GM18870 (cell line): ENCODE measurements at regions not wholly inside any gene's neighbourhood (a gene's known extent, or its start where the extent isn't known, plus 50 kb on each side); places are given as distances from the start of the nearest gene placed in this dataset.

Source experiments
- ATAC-seq: cut with Tn5 transposase; IDR thresholded peaks from one replicate; pipeline ENCODE4 v1.9.1; 2021; ENCODE audit warnings: moderate library complexity; ENCODE audit not compliant: unreplicated experiment

DNA sequence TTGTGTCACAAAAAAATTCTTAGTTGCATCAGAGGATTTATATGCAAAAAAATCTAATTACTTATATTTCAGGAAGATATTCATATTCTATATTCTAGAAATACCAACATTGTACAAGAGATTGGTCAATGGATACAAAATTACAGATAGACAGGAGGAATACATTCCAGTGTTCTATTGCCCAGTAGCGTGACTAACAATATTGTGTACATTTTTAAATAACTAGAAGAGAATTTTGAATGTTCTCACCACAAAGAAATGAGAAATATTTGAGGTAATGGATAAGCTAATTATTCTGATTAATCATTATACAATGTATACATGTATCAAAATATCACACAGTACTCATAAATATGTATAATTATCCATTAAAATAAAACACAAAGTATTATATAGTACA lies 253.3 kb downstream of the IPMK start:
- ATAC-seq: no peak

DNA sequence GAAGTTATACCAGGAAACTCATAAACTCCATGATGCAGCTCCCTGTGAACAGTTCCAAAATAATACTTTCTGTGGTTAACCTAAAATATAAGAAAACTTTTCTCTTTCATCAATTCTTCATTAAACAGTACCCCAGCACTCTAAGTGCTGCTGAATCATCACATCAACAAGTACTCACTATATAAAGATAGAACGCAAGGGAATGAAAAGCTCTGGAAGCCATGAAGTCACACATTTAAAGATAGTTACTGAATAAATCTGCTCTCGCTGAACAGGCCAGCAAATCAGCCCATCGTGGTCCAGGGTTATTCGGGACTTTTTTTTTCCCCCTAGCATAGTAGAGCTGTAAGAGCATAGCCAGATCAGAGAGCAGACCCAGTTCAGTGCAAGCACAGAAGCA lies 254.3 kb downstream of the IPMK start:
- ATAC-seq: no peak

DNA sequence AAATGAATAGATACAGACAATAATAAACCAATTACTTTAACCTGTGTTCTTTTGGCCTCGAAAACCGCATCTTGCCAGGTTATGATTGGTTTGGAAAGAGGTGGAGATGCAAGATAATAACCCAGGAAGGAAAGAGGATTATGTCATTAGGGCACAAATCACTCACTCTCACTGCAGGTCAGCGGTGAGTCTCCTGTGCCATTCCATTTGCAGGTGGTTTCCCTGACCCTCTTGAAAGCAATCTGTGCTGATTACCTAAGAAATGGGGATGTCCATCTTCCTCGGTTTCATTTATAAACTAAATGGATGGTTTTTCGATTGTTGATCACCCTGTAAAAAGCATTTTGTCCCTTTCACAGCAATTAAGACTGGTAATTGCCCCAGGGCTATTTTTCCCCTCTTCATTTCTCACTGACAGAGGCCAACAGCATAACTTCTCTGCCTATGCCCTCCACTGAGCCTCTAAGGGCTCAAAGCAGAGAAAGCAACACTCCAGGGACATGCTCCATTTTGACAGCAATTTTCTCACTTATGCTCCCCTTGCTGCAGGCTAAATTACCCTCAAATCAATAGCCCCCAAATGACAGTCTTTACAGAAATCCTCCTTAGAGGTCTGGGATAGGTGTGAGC lies 257.5 kb downstream of the IPMK start:
- no peak for ATAC-seq

DNA sequence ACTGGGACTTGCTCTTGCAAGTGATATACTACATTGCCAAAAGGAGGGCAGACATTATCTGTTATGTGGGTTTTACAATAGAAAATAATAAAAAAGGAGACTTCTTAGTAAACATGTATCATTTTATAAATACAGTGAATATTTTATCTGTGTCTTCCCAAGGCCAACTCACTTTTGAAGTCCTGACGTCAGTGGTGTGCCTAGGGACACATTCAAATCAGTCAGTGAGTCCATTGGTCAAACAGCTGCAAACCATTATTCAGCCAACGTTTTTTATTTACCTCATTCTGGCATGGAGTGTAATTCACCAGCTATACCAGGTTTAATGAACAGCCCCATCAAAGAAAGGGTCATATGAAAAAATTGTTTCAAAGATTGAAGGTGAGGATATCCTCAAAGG lies 263.7 kb downstream of the IPMK start:
- ATAC-seq: no peak

DNA sequence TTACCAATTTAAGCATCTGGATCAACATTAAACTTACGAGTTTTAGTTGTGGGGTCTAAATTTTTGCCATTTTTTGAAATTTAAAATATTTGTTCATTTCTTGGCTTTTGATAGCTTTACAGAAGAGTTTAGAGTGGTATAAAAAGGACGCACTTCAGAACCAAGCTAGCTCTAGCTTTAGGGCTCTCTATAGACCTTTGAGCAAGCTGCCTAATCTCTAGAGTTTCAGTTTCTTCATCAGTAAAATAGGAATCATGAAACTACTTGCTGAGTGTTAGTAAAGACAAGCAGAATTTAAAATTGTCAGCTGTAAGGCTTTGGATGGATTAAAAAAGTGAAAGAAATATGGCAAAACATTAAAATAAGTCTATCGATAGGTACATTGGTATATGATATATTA lies 266.5 kb downstream of the IPMK start:
- no peak for ATAC-seq

DNA sequence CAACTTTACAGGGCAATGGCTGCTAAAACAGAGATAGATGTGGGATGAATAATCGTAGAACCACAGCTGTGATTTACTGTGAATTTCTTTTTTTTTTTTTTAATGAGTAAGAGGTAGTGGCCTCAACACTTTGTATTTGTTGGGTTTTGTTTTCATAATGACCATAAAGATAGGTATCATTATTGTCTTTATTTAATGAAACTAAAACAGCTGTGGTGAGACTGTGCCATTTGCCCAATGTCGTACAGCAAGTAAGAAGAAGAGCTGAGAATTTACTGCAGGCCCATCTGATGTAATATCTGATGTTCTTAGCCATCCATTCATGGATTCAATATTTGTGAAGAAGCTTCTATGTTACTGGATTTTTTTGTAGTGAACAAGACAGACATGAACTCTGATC lies 271.2 kb downstream of the IPMK start:
- no peak for ATAC-seq

DNA sequence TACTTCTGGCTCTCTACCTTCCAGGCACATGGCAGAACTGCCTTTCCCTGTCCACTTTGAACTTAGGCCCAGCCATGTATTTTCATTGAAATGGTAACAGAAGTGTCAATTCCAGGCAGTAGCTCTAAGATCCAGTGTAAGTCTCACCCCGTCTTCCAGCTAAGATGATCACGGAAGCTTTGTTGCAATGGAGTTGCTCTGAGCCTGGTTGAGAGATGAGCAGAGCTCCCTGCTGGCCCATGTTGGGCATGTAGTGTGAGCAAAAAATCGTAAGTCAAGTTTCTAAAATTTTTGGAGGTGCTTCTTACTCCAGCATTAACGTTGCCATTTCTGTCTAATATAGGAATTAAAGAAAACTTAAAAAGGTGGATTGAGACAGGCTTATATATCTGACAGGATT lies 274.4 kb downstream of the IPMK start:
- no peak for ATAC-seq

DNA sequence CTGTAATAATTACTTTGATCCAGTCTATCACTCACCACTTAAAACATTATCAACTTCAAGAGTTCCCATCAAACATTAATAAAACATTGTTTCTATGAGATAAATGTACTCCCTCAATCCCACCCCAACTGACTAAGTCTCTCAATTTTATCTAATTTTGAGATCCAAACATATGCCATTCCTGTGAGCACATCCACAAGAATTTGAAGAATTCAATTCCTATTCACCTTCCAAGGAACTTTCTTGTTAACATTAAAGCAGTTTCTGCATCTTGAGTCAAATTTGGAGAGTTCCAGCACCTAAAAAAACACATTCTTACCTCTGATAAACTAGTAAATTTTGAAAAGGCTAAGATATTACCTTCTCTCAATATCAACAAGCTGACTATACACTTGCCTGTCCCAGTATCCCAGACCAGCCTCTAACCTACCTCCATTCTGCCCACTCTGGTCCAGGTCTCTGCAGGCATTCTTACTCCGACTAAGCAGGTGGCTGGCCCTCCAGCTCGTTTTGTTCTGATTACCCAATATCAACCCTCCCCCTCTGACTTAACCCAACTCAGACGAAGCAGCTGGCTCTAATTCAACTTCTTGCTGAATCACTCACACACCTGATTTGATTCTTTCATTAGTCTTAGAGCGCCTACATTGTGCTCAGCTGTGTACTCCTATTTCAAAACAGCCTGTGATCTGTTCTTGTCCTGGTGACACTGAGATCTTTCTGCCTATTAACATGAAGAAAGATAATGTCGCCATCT lies 275.2 kb downstream of the IPMK start:
- ATAC-seq: no peak

DNA sequence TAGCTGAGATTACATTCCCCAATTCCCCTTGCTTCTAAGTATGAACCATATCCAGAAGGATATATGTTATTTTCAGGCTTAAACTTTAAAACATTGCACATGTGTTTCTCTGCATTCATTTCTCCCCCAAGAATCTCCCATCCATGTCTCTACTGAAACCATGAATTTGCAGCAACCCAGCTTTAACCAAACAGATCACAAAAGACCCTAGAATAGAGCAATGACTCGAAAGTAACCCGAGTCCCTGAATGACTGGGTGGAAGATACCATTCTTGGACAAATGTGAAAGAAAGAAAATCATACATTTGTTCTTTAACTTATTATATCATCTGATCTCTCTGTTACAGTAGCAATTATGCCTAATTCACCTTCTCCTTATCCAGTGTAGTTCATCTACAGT lies 278.7 kb downstream of the IPMK start:
- no peak for ATAC-seq

DNA sequence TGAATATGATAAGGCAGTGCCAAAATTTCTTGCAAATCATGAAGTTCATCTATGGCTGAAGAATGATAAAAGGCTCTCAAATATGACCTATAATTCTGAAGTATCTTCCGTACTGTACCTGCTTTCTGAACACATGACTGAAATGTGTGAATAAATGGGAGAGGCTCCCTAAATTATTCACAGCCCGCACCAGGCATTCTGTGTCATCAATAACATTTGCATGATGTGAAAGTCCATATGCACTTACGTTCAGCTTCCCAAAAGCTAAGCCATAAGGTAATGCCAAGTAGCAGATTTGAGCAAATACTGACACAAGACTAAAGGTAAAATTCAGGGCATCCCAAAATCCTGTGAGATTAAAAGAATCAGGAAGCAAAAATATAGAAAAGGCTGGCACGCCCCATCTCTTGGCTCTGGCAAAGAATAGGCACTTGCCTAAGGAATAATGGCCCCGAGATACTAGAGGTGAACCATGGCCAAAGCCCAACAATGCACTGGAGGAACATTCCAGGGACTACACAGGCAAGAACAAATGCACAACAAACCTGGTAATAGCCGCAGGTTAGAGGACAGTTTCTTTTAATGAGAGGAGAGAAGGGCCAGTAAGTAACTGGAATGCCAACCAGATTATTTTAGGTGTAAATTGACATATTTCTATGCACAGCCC lies 280.5 kb downstream of the IPMK start:
- no peak for ATAC-seq

DNA sequence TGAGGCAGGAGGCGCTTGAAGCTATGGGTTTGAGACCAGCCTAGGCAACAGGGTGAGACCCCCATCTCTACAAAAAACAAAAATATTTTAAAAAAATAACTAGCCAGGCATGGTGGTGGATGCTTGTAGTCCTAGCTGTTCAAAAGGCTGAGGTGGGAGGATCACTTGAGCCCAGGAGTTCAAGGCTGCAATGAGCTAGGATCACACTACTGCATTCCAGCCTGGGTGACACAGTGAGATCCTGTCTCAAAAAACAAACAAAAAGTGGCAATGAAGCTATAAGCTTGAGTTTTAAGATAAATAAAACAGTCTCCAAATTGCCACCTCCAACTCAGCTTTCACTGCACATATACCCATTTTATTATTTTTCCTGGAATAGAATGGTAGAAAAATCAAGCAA lies 281.3 kb downstream of the IPMK start:
- no peak for ATAC-seq

DNA sequence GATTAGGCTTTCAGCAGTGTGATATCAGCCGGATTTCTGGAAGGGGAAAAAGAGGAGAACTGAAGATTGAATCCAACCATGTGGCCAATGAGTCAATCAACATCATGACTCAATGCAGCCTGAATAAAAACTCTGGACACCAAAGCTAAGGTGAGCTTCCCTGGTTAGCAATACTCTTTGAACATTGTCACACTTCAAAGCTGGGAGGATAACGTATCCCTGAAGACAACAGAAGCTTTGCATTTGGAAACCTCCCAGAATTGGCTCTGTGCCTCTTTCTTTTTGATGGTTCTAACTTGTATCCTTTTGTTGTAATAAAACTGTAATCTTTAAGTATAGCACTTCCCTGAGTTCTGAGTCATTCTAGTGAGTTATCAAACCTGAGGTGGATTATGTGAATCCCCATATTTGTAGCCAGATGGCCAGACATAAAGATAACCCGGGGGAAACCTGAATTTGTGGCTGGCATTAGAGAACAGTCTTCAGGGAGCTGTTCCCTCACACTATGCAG lies 284.4 kb downstream of the IPMK start:
- ATAC-seq: no peak

DNA sequence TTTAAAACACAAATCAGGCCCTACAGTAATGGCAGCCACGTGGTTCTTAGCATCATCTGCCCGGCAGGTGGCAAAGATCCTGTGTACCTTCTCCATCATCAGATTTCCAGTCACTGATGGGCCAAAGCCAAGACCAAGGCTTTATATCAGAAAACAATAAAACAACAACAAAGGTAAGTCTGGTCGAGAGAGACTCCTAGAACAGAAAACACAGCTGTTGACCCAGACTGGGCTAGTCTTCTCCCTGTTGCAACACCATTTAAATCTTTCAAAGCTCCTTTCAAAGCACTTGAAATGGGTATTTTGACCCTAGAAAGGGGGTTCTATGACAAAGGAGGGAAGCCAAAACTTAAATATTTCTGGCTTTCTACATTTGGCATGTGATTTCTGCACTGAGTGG lies 285.6 kb downstream of the IPMK start:
- no peak for ATAC-seq

DNA sequence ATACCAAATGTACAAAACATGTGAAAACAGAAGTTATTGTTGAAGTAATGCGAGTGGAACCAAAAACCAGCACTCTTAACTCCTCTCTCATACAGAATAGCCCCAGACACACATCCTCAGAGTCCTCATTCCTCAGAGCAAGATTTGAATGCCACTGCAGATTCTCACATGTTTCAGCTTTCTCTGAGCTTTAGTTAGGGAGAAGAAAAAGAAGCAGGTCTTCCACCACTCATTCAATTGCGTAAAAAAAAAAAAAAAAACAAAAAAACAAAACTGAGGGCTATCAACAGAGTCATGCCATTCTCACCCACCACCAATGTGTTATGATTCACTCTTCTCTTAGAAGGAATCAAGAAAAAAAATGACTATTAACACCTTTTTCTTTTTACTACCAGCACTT lies 287.7 kb downstream of the IPMK start:
- ATAC-seq: no peak

DNA sequence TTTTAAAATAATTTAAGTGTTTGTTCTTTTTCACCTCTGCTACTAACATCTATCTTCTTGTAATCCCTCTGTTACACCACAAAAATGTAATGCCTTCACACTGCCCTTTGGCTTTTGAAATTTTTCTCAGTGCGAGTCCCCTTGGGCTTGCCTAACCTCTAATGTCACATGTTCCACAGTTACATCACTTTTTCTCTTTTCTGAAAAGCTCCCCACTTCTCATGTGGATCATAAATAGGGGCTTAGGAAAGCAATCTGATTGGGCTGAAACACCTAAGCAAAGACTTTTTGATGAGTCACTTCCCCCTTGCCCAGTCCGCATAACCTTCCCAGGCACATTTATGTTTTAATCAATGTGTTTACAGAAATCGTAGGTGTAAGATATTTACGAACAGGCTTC lies 288.2 kb downstream of the IPMK start:
- no peak for ATAC-seq

DNA sequence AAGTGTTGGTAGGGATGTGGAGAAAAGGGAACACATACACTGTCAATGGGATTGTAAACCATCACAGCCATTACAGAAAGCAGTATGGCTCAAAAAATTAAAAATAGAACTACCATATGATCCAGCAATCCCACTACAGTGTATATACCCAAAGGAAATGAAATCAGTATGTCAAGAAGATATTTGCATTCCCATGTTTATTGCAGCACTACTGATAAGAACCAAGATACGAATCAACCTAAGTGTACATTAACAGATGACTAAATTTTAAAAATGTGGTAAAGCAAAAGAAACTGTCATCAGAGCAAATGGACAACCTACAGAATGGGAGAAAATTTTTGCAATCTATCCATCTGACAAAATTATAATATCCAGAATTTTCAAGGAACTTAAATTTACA lies 290.4 kb downstream of the IPMK start:
- no peak for ATAC-seq

DNA sequence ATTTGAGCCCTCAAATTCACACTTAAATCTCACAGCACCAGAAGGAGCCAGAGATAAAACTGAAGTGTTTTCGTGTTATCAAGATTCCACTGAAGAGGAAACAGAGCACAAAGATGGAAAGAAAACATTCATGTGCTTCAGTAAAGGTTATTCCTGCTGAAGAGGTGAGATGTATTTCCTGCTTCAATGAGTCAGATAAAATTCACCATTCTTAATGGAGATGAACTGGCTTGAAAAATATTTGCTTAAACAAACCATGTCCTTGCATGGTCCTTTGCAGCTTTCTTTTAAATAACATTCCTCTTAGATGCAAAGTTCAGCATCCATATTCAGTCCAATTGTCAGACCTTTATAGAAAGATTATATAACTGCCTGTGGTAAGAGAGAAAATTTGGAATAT lies 294.2 kb downstream of the IPMK start:
- no peak for ATAC-seq

DNA sequence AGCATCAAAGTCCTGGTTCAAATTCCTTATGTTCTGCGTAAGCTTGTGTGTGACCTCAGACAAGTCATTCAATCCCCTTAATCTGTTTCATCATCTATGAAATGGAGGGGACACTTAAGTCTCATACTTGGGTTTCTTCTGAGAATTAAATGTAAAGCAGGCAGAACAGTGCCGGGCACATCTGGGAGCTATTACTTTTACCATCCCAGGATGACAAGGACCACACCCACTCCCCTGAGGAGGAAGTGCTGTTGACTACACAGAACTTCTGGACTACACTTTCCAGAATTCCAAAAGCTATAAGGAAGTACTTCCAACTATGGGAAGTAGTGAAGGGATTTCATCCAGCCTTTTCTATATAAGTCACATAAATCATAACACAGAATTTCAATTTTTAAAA lies 294.9 kb downstream of the IPMK start:
- ATAC-seq: no peak

DNA sequence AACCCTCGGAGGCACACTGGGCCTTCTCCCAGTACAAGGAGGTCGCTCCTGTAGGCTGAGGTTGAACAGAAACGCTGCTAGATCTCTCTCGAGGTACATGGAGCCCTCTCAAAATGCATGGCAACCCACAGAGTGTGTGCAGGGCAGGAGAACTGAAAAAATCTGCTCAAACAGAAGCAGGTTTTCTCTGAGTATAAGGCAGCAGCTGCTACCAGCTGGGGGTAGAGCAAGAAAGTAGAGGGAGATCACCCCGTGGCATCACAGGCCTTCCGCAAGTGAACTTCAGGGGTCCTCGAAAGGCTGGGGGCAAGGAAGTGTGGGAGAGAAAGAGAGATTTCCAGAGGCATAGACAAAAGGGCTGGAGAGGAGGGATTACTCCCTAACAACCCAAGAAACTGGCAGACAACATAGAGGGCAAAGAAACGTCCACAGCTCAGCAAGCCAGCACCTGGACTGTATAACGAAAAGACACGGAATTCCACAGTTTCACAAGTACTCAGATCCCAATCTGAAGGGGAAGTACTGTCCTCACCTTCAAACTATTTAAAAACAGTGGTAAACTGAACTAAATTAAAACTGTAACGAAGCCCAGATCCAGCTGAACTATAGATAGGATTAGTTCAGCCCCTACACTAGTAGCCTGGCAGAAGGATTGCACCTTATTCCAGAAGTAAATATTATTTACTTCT lies 299.2 kb downstream of the IPMK start:
- no peak for ATAC-seq

DNA sequence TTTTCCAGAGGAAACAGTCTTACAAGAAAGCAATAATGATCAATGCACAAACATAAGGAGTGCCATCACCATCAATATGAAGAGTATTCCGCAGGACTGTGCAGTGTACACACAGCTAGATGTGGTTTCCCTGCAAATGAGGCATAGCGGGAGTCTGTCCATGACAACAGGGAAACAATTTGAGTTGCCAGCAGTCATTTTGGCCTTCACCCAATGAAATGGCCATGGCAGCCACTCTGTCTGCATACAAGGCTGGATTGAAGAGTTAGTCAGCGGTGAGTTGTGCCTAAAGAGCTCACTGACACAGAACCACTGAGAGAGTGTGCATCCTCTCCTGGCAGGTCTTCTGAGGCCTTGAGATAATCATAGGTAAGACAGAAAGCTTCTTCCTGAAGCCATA lies 303.3 kb downstream of the IPMK start:
- no peak for ATAC-seq

DNA sequence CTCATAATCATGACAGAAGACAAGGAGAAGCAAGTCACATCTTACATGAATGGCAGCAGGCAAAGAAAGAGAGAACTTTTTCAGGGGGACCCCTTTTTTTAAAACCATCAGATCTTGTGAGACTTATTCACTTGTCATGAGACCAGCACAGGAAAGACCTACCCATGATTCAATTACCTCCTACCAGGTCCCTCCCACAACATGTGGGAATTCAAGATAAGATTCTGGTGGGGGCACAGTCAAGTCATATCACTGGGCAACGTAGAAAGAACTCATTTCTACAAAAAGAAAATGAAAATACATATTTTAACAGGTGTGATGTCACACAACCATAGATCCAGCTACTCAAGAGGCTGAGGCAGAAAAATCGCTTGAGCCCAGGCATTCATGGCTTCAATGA lies 304.1 kb downstream of the IPMK start:
- no peak for ATAC-seq

DNA sequence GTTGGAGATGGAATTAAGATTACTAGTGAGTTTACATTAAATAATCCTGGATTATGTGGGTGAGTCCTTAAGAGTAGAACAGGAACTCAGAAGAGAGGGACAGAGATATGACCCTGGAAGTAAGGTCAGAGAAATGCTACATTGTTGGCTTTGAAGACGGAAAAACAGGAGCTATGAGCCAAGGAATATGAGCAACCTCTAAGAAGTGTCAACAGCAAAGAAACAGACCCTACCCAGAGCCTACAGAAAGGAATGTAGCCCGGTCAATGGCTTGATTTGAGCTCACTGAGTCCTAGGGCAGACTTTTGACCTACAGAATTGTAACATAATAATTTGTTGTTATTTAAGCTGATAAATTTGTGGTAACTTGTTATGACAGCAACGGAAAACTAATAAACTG lies 304.9 kb downstream of the IPMK start:
- ATAC-seq: no peak
